Psoas muscle (tissue), 7 donors: ENCODE measurements at regions not wholly inside any gene's neighbourhood (a gene's known extent, or its start where the extent isn't known, plus 50 kb on each side); places are given as distances from the start of the nearest gene placed in this dataset.

Experiments used
- ATAC-seq, 4 donors: fragments of 200-7000 bp; cut with Tn5 transposase; one replicate each; pipeline ENCODE4 v1.9.1; 2020; ENCODE audit warnings: moderate library complexity in 3 of 4, mild to moderate bottlenecking in 2 of 4
- DNase-seq, 2 donors: peaks; one replicate each; pipeline ENCODE4 v3.0.0-alpha.2; 2020
- H3K27ac ChIP-seq: fragments of 200-600 bp; one replicate; pipeline ENCODE4 v1.8.0; 2022
- H3K27me3 ChIP-seq, 3 donors: fragments of 200-600 bp in 1 of 3; one replicate each; pipeline versions ENCODE4 v1.6.1 to v1.8.0; 2013 to 2022; ENCODE audit warnings: low read length in 2 of 3, mild to moderate bottlenecking in 2 of 3, moderate library complexity in 1 of 3; ENCODE audit not compliant: insufficient read depth in 3 of 3
- H3K36me3 ChIP-seq, 2 donors: fragments of 200-600 bp in 1 of 2; one replicate each; pipeline versions ENCODE4 v1.6.1 to v1.8.0; 2013 to 2022; ENCODE audit warnings: low read depth in 1 of 2, mild to moderate bottlenecking in 1 of 2, moderate library complexity in 1 of 2; ENCODE audit not compliant: insufficient read depth in 1 of 2
- H3K4me1 ChIP-seq: fragments of 200-600 bp; one replicate; pipeline ENCODE4 v1.8.0; 2022
- H3K4me3 ChIP-seq: fragments of 200-600 bp; one replicate; pipeline ENCODE4 v1.8.0; 2022; ENCODE audit warnings: mild to moderate bottlenecking
- H3K9me3 ChIP-seq: fragments of 200-600 bp; one replicate; pipeline ENCODE4 v1.8.0; 2022
- WGBS, 3 donors: extraction: QIAGEN DNeasy Blood & Tissue Kit; methylation state at CpG; one replicate each; pipeline versions ENCODE4 v1.1.6 to v1.1.7; 2013; 5-methylcytosine and 5-hydroxymethylcytosine counted together
- intact Hi-C, 2 donors: fragments of 100-400 bp; cut with DNase I; formaldehyde crosslinking; loops; one replicate each; pipeline versions ENCODE4 v1.11.0 to v1.14.2; 2022
- TF ChIP-seq, protein P1 (sequence below): fragments of 200-600 bp; IDR thresholded peaks from one replicate; pipeline ENCODE4 v1.8.0; 2022; ENCODE audit warnings: antibody characterized with exemption
- donor health status: healthy with polysubstance abuse.
- donor health status: DM: no; HTN: no; CAD: no; lungs with moderate emphysema.
- donor health status: Bipolar disorder and iron deficiency.
- donor health status: healthy.
- donor health status: DM: yes; HTN: yes; CAD: no.
- donor health status: DM: no; HTN: no; CAD: no.
- donor health status: DM: yes; HTN: yes; CAD: no.

DNA sequence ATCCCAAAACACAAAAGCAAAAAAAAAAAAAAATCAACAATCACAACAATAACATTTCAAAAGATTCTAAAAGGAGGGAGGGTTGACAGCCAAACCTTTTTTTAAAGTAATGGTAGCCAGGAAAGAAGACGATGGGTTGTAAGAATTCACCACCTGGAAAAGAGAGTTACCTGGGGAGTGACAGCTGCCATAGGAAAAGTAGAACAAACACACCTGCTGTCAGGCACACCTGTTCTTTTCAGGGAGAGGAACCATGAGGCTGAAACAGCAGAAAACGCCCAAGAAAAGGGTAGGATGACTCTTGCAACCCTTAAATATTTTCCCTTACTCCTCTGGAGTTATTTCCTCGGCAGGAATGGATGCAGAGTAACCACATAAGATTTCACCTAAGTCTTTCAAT, 388.4 kb upstream of the TEX13C start:
- intact Hi-C loops, result no loop called here
- ATAC-seq (no peak), DNase-seq (no peak)
- Histone ChIP-seq H3K36me3 (no peaks in the 10 kb centered on the region), H3K9me3 (no peaks in the 10 kb centered on the region), H3K27ac (no peak overlapping the region), H3K4me3 (no peak overlapping the region), H3K4me1 (no peaks in the 10 kb centered on the region), H3K27me3 (no peaks in the 10 kb centered on the region)
- TF ChIP-seq, protein P1, sequence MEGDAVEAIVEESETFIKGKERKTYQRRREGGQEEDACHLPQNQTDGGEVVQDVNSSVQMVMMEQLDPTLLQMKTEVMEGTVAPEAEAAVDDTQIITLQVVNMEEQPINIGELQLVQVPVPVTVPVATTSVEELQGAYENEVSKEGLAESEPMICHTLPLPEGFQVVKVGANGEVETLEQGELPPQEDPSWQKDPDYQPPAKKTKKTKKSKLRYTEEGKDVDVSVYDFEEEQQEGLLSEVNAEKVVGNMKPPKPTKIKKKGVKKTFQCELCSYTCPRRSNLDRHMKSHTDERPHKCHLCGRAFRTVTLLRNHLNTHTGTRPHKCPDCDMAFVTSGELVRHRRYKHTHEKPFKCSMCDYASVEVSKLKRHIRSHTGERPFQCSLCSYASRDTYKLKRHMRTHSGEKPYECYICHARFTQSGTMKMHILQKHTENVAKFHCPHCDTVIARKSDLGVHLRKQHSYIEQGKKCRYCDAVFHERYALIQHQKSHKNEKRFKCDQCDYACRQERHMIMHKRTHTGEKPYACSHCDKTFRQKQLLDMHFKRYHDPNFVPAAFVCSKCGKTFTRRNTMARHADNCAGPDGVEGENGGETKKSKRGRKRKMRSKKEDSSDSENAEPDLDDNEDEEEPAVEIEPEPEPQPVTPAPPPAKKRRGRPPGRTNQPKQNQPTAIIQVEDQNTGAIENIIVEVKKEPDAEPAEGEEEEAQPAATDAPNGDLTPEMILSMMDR, result no peak
- WGBS, 3 donors, result 29 to 46% (median 41%) methylated on average over 3 of the region's 3 CpGs

DNA sequence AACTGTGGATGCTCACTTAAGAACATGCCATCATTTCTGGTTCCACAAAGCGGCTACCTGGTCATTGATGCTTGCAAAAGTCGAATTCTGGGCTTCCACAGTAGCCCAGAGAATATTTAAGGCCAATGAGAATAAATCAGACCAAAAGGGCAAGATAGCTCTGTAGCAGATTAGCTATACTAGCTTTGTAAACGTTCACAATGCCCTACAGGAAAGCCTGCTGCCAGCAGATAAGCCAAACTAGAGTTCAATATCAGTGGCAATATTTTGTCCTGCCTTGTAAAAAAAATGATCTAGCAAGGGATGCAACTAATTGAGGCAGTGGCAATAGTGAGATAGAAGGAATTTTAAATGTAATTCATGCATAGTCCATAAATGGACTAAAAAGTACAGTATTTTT, 387.7 kb upstream of the TEX13C start:
- TF ChIP-seq, protein P1, result no peak
- Histone ChIP-seq H3K36me3 (no peaks in the 10 kb centered on the region), H3K4me3 (no peak overlapping the region), H3K9me3 (no peaks in the 10 kb centered on the region), H3K4me1 (no peaks in the 10 kb centered on the region), H3K27ac (no peak overlapping the region), H3K27me3 (no peaks in the 10 kb centered on the region)
- intact Hi-C loops, result no loop called here
- 37 to 56% (median 52%) methylated on average over 3 of the region's 3 CpGs for WGBS, 3 donors
- DNase-seq (no peak), ATAC-seq (no peak)

DNA sequence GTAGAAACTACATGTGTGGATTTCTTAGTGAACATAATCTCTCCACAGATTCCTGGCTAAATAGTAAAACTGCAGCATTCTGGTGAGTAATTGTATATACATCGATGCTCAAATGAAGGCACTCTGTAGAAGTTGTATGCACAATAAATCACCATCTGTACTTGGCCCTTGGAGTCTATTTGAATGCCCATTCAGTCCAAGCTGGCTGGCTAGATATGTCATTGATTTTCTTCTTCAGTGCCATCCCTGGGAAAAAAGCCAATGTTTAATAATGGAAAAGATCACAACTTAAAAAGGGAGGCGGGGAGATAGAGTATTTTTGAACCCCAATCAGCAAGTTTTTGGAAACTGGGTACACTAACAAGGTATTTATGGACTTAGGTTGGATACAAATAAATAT, 381.0 kb upstream of the TEX13C start:
- Histone ChIP-seq H3K4me1 (no peaks in the 10 kb centered on the region), H3K4me3 (no peak overlapping the region), H3K27me3 (no peaks in the 10 kb centered on the region), H3K27ac (no peak overlapping the region), H3K36me3 (no peaks in the 10 kb centered on the region), H3K9me3 (no peaks in the 10 kb centered on the region)
- no peak for ATAC-seq
- TF ChIP-seq, protein P1, result no peak
- WGBS, 3 donors, result 50 to 64% (median 56%) methylated on average over 2 of the region's 2 CpGs
- intact Hi-C loops, result no loop called here
- no peak for DNase-seq

DNA sequence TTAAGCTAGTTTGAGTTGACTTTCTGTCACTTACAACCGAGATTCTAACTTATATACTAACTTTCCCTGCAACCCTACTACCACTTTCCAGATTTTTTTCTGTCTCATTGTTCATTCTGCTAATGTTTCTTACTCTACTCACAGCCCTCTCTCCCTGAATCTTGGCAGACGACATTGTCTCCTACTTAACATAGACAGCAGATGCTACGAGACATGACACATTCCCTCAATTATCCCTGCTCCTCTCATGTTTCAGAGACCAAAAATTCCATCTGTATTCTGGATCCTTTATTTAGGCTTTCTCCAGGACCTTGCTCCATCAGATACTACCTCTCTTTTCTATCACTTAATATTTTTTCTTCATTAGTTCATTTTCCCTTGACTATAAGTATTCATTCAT, 379.1 kb upstream of the TEX13C start:
- Histone ChIP-seq H3K27me3 (no peaks in the 10 kb centered on the region), H3K27ac (no peak overlapping the region), H3K36me3 (no peaks in the 10 kb centered on the region), H3K4me1 (no peaks in the 10 kb centered on the region), H3K9me3 (no peaks in the 10 kb centered on the region), H3K4me3 (no peak overlapping the region)
- TF ChIP-seq, protein P1, result no peak
- ATAC-seq, result no peak
- DNase-seq, result no peak
- intact Hi-C loops, result no loop called here
- WGBS, 3 donors, result 18 to 28% (median 21%) methylated on average over 3 of the region's 3 CpGs

DNA sequence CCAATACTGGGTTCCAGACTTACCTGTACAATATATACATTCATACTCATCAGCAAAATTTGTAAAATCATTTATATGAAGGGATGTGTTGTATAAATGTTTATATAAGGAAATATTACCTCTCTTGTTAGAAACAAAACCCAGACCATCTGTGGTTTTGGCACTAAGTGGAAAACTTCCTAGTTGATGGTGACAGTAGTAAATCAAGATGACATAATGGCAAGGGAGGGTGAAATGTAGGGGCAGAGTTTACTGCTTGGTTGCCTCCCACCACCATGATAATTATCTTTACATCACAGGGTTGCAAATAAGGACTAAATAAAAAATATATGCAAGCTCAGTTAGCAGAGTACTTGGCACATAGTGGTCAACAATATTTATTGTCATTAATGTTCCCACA, 365.3 kb upstream of the TEX13C start:
- H3K36me3 ChIP-seq, result no peaks in the 10 kb centered on the region
- H3K4me1 ChIP-seq, result no peaks in the 10 kb centered on the region
- ATAC-seq (no peak), DNase-seq (no peak)
- no peak overlapping the region for H3K4me3 ChIP-seq
- H3K27me3 ChIP-seq, result no peaks in the 10 kb centered on the region
- H3K27ac ChIP-seq, result no peak overlapping the region
- no peaks in the 10 kb centered on the region for H3K9me3 ChIP-seq
- TF ChIP-seq, protein P1, result no peak
- intact Hi-C loops, result no loop called here
